Adrenal gland (tissue), 5 donors: ENCODE measurements at regions not wholly inside any gene's neighbourhood (a gene's known extent, or its start where the extent isn't known, plus 50 kb on each side); places are given as distances from the start of the nearest gene placed in this dataset.

Experiments
- POLR2A ChIP-seq, 2 donors: fragments of 450-650 bp; IDR thresholded peaks; one replicate each; pipeline ENCODE4 v1.6.1; 2017; ENCODE audit warnings: antibody characterized with exemption in 2 of 2, mild to moderate bottlenecking in 2 of 2, moderate library complexity in 1 of 2
- TF ChIP-seq, protein P1 (sequence below), 6 experiments: fragments of 450-650 bp in 4 of 6; fragments of 200-600 bp in 2 of 6; sonication (generic) in 1 of 6; IDR thresholded peaks; 1 replicate in 5 of 6; 2 replicates in 1 of 6; pipeline versions ENCODE4 v1.5.1 to v1.8.0; 2016 to 2021; ENCODE audit warnings: antibody characterized with exemption in 6 of 6, mild to moderate bottlenecking in 2 of 6, moderate library complexity in 1 of 6
- donor health status: DM: no; HTN: no; CAD: no.

DNA sequence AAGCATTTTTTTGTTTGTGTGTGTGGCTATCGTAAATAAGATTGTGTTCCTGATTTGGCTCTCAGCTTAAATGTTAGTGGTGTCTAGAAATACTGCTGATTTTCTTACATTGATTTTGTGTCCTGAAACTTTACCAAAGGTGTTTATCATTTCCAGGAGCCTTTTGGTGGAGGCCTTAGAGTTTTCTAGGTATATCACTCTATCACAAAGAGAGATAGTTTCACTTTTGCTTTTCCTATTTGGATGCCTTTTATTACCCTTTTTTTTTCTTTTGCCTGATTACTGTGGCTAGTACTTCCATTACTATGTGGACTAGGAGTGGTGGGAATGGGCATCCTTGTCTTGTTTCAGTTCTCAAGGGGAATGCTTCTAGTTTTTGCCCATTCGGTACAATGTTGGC lies 109.6 kb downstream of the S1PR1 start:
- TF ChIP-seq, protein P1, sequence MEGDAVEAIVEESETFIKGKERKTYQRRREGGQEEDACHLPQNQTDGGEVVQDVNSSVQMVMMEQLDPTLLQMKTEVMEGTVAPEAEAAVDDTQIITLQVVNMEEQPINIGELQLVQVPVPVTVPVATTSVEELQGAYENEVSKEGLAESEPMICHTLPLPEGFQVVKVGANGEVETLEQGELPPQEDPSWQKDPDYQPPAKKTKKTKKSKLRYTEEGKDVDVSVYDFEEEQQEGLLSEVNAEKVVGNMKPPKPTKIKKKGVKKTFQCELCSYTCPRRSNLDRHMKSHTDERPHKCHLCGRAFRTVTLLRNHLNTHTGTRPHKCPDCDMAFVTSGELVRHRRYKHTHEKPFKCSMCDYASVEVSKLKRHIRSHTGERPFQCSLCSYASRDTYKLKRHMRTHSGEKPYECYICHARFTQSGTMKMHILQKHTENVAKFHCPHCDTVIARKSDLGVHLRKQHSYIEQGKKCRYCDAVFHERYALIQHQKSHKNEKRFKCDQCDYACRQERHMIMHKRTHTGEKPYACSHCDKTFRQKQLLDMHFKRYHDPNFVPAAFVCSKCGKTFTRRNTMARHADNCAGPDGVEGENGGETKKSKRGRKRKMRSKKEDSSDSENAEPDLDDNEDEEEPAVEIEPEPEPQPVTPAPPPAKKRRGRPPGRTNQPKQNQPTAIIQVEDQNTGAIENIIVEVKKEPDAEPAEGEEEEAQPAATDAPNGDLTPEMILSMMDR (IDR thresholded peaks at IDR 0.05), result no peak
- TF ChIP-seq POLR2A (IDR thresholded peaks at IDR 0.05), result no peak
